IMR-90 (cell line): ENCODE measurements at regions not wholly inside any gene's neighbourhood (a gene's known extent, or its start where the extent isn't known, plus 50 kb on each side); places are given as distances from the start of the nearest gene placed in this dataset.

Source experiments
- ATAC-seq: fragments of 200-7000 bp; cut with Tn5 transposase; 2 replicates; pipeline ENCODE4 v1.9.1; 2020; ENCODE audit warnings: low read depth, mild to moderate bottlenecking, moderate library complexity
- BruUV-seq: library from RNA; stranded (reverse); fragments of 400-500 nt; replicated peaks from 2 replicates; lab custom pipeline; 2021; lab: Mats Ljungman, UMichigan
- CTCF ChIA-PET: fragments of 300-600 bp; formaldehyde crosslinking; extraction: SDS; loops from one replicate; lab custom pipeline; 2021; ENCODE audit warnings: antibody characterized with exemption; lab: Yijun Ruan, JAX
- POLR2A ChIA-PET: fragments of 300-600 bp; sonication (Branson Sonifier 250); formaldehyde crosslinking; loops from one replicate; lab custom pipeline; 2022; ENCODE audit warnings: antibody characterized with exemption; ENCODE audit not compliant: unreplicated experiment; lab: Charles Lee
- DNase-seq: peaks from one replicate; pipeline ENCODE4 v3.0.0; 2013
- H2AFZ ChIP-seq: replicated peaks from 2 replicates; pipeline ENCODE3; 2013; ENCODE audit warnings: low read length, mild to moderate bottlenecking; ENCODE audit not compliant: poor library complexity
- H2AK5ac ChIP-seq: 2 replicates; pipeline ENCODE4 v1.6.1; 2013; ENCODE audit warnings: low read depth, low read length, inconsistent platforms
- H2AK9ac ChIP-seq: replicated peaks from 2 replicates; pipeline ENCODE3; 2013; ENCODE audit warnings: mild to moderate bottlenecking, low read depth, low read length, moderate library complexity; ENCODE audit not compliant: poor library complexity
- H2BK120ac ChIP-seq: 2 replicates; pipeline ENCODE4 v1.6.1; 2013; ENCODE audit warnings: low read depth, low read length, inconsistent platforms
- H2BK15ac ChIP-seq: 3 replicates; pipeline ENCODE4 v1.6.1; 2013; ENCODE audit warnings: low read depth, low read length, inconsistent platforms
- H2BK20ac ChIP-seq: 2 replicates; pipeline ENCODE4 v1.6.1; 2013; ENCODE audit warnings: low read depth, mild to moderate bottlenecking, inconsistent platforms, low read length, moderate library complexity
- H2BK5ac ChIP-seq: 2 replicates; pipeline ENCODE4 v1.6.1; 2013; ENCODE audit warnings: mild to moderate bottlenecking, low read depth, low read length, inconsistent platforms; ENCODE audit not compliant: poor library complexity, severe bottlenecking
- H3K14ac ChIP-seq: replicated peaks from 2 replicates; pipeline ENCODE4 v1.6.1; 2013; ENCODE audit warnings: low read depth, low read length, inconsistent platforms
- H3K18ac ChIP-seq: 2 replicates; pipeline ENCODE4 v1.6.1; 2013; ENCODE audit warnings: low read depth, low read length, control low read depth
- H3K23ac ChIP-seq: 2 replicates; pipeline ENCODE4 v1.6.1; 2013; ENCODE audit warnings: low read depth, low read length, inconsistent platforms
- H3K27ac ChIP-seq: 2 replicates; pipeline ENCODE4 v1.5.1; 2013; ENCODE audit warnings: mild to moderate bottlenecking, control low read depth, low read length; ENCODE audit not compliant: insufficient read depth
- H3K27me3 ChIP-seq: 2 replicates; pipeline ENCODE4 v1.6.1; 2013; ENCODE audit warnings: low read length; ENCODE audit not compliant: control insufficient read depth, insufficient read depth
- H3K36me3 ChIP-seq: 2 replicates; pipeline ENCODE4 v1.6.1; 2013; ENCODE audit warnings: low read length, mixed read lengths; ENCODE audit not compliant: control insufficient read depth, insufficient read depth
- H3K4ac ChIP-seq: 2 replicates; pipeline ENCODE4 v1.6.1; 2013; ENCODE audit warnings: low read depth, low read length, inconsistent platforms
- H3K4me1 ChIP-seq: 2 replicates; pipeline ENCODE4 v1.6.1; 2013; ENCODE audit warnings: low read length, mixed read lengths; ENCODE audit not compliant: control insufficient read depth, insufficient read depth
- H3K4me2 ChIP-seq: 2 replicates; pipeline ENCODE4 v1.6.1; 2013; ENCODE audit warnings: low read depth, mild to moderate bottlenecking, control low read depth, low read length, moderate library complexity
- H3K4me3 ChIP-seq: 2 replicates; pipeline ENCODE4 v1.5.1; 2013; ENCODE audit warnings: low read depth, mild to moderate bottlenecking, control low read depth, low read length, moderate library complexity; ENCODE audit not compliant: insufficient read depth
- H3K56ac ChIP-seq: 2 replicates; pipeline ENCODE4 v1.6.1; 2013; ENCODE audit warnings: low read length, inconsistent platforms; ENCODE audit not compliant: insufficient read depth; ENCODE audit errors: extremely low read depth
- H3K79me1 ChIP-seq, 2 experiments: 2 replicates each; pipeline ENCODE4 v1.6.1; 2013; ENCODE audit warnings: low read length in 2 of 2, inconsistent platforms in 1 of 2, low read depth in 1 of 2
- H3K9ac ChIP-seq: 2 replicates; pipeline ENCODE4 v1.6.1; 2013; ENCODE audit warnings: low read depth, low read length, control low read depth
- H3K9me1 ChIP-seq: 2 replicates; pipeline ENCODE4 v1.6.1; 2013; ENCODE audit warnings: low read length, inconsistent platforms; ENCODE audit not compliant: insufficient read depth
- H3K9me3 ChIP-seq: 2 replicates; pipeline ENCODE4 v1.6.1; 2013; ENCODE audit warnings: low read length; ENCODE audit not compliant: control insufficient read depth, insufficient read depth
- H4K20me1 ChIP-seq: 2 replicates; pipeline ENCODE4 v1.6.1; 2013; ENCODE audit warnings: low read length, inconsistent platforms; ENCODE audit not compliant: insufficient read depth
- H4K5ac ChIP-seq: 2 replicates; pipeline ENCODE4 v1.6.1; 2013; ENCODE audit warnings: mild to moderate bottlenecking, low read depth, low read length, control low read depth
- H4K8ac ChIP-seq, 2 experiments: 2 replicates each; pipeline ENCODE4 v1.6.1; 2013; ENCODE audit warnings: low read depth in 2 of 2, low read length in 2 of 2, control low read depth in 1 of 2, inconsistent platforms in 1 of 2
- H4K91ac ChIP-seq: 2 replicates; pipeline ENCODE4 v1.6.1; 2013; ENCODE audit warnings: low read depth, low read length, inconsistent platforms; ENCODE audit not compliant: insufficient read depth
- BHLHE40 ChIP-seq: fragments of 150-350 bp; IDR thresholded peaks from 2 replicates; pipeline ENCODE4 v1.6.1; 2016; ENCODE audit warnings: mild to moderate bottlenecking, low read depth, low read length
- CEBPB ChIP-seq: IDR thresholded peaks from 2 replicates; pipeline ENCODE4 v1.6.1; 2012; ENCODE audit warnings: low read depth, low read length, improper control_type of control experiment
- CHD1 ChIP-seq: IDR thresholded peaks from 2 replicates; pipeline ENCODE4 v1.6.1; 2012; ENCODE audit warnings: low read depth, low read length, improper control_type of control experiment
- CTCF ChIP-seq: conservative IDR thresholded peaks from 2 replicates; pipeline ENCODE4 v1.5.1; 2012; ENCODE audit warnings: mild to moderate bottlenecking, low read depth, low read length, improper control_type of control experiment
- FOS ChIP-seq: fragments of 150-350 bp; IDR thresholded peaks from 2 replicates; pipeline ENCODE4 v1.6.1; 2016; ENCODE audit warnings: low read depth, low read length
- MAFK ChIP-seq: IDR thresholded peaks from 2 replicates; pipeline ENCODE4 v1.6.1; 2012; ENCODE audit warnings: low read depth, low read length, improper control_type of control experiment
- MXI1 ChIP-seq: IDR thresholded peaks from 2 replicates; pipeline ENCODE4 v1.6.1; 2012; ENCODE audit warnings: low read depth, mild to moderate bottlenecking, low read length, moderate library complexity, borderline replicate concordance
- NFE2L2 ChIP-seq: fragments of 150-350 bp; IDR thresholded peaks from 2 replicates; pipeline ENCODE4 v1.6.1; 2016; ENCODE audit warnings: low read depth, mild to moderate bottlenecking, low read length
- RAD21 ChIP-seq: IDR thresholded peaks from 2 replicates; pipeline ENCODE4 v1.6.1; 2012; ENCODE audit warnings: low read length, improper control_type of control experiment
- RCOR1 ChIP-seq: IDR thresholded peaks from 2 replicates; pipeline ENCODE4 v1.6.1; 2012; ENCODE audit warnings: mild to moderate bottlenecking, low read length, improper control_type of control experiment; ENCODE audit not compliant: insufficient replicate concordance
- RFX5 ChIP-seq: IDR thresholded peaks from 2 replicates; pipeline ENCODE4 v1.8.0; 2012; ENCODE audit warnings: low read depth, mild to moderate bottlenecking, low read length, moderate library complexity
- SMC3 ChIP-seq: fragments of 150-350 bp; IDR thresholded peaks from 2 replicates; pipeline ENCODE4 v1.6.1; 2016; ENCODE audit warnings: low read depth, mild to moderate bottlenecking, antibody characterized with exemption, low read length, moderate library complexity
- USF2 ChIP-seq: fragments of 150-350 bp; IDR thresholded peaks from 2 replicates; pipeline ENCODE4 v1.6.1; 2017; ENCODE audit warnings: mild to moderate bottlenecking, antibody characterized with exemption, low read length, low read depth
- WGBS, 2 experiments: methylation state at CpG; one replicate each; pipeline versions ENCODE4 v1.1.5 to v1.1.7; 2013; ENCODE audit warnings: missing lambda C conversion rate in 2 of 2; ENCODE audit not compliant: insufficient read length in 1 of 2; ENCODE audit errors: extremely low coverage in 2 of 2; 5-methylcytosine and 5-hydroxymethylcytosine counted together
- dilution Hi-C: fragments of 300-500 bp; cut with HindIII; formaldehyde crosslinking; loops from one replicate; pipeline ENCODE4 v1.14.3; 2018; ENCODE audit warnings: low sequenced_read_pairs; ENCODE audit not compliant: unreplicated experiment
- in situ Hi-C: fragments of 300-500 bp; cut with MboI; formaldehyde crosslinking; loops from 3 replicates; pipeline ENCODE4 v1.14.3; 2019; ENCODE audit warnings: low sequenced_read_pairs, inconsistent platforms, mixed read lengths
- intact Hi-C: fragments of 100-400 bp; cut with micrococcal nuclease; formaldehyde crosslinking; loops from 2 replicates; pipeline ENCODE4 v1.10.0; 2022

DNA sequence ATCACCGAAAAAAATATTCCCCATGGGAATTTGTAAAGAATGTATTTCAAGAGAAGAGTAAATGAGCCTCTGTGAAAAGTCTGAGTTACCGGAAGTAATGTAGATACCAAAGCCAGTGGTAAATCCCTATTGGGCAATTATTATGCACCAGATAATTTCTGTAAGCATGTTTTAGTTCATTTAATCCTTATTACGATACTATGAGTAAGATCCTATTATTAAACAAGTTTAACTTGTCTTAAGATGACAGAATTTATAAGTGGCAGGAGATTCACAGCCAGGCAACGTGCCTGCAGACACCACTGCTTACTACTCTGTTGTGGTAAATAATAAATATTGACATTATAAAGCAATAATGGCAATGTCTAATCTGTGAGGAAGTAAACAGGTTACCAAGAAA is 280.8 kb upstream of the RGPD4 start:
- no peaks in the 10 kb centered on the region for H3K9me3 ChIP-seq
- dilution Hi-C loops (no loop called here), in situ Hi-C loops (no loop called here), intact Hi-C loops (no loop called here)
- H2AK5ac ChIP-seq, result no peak overlapping the region
- H3K36me3 ChIP-seq, result no peaks in the 10 kb centered on the region
- CTCF ChIA-PET, result no interaction called here
- H2BK15ac ChIP-seq, result no peak overlapping the region
- H3K4ac ChIP-seq, result no peak overlapping the region
- H4K91ac ChIP-seq, result no peak overlapping the region
- H2AK9ac ChIP-seq, result no peak overlapping the region
- H2BK20ac ChIP-seq, result no peak overlapping the region
- WGBS, 2 experiments, result no CpG with 5 or more reads among the region's 4 CpGs
- no peaks in the 10 kb centered on the region for H4K20me1 ChIP-seq
- H4K5ac ChIP-seq, result no peak overlapping the region
- H3K4me2 ChIP-seq, result no peak overlapping the region
- no peaks in the 10 kb centered on the region for H3K9me1 ChIP-seq
- TF ChIP-seq MXI1 (no peak), SMC3 (no peak), NFE2L2 (no peak), FOS (no peak), CEBPB (no peak), CHD1 (no peak), RFX5 (no peak), BHLHE40 (no peak), RAD21 (no peak), CTCF (no peak), USF2 (no peak), RCOR1 (no peak), MAFK (no peak)
- POLR2A ChIA-PET, result no interaction called here
- no peak overlapping the region for H3K56ac ChIP-seq
- no peak overlapping the region for H2BK120ac ChIP-seq
- H3K27ac ChIP-seq, result no peak overlapping the region
- no peaks in the 10 kb centered on the region for H3K27me3 ChIP-seq
- DNase-seq, result no peak
- ATAC-seq, result no peak
- H3K4me1 ChIP-seq, result no peaks in the 10 kb centered on the region
- BruUV-seq, result no TSS peak
- H4K8ac ChIP-seq, result no peak overlapping the region
- H3K14ac ChIP-seq, result no peak overlapping the region
- H2BK5ac ChIP-seq, result no peak overlapping the region
- no peak overlapping the region for H3K9ac ChIP-seq
- H3K79me1 ChIP-seq, result no peaks in the 10 kb centered on the region
- H2AFZ ChIP-seq, result no peak overlapping the region
- no peak overlapping the region for H3K18ac ChIP-seq
- H3K23ac ChIP-seq, result no peak overlapping the region
- no peak overlapping the region for H3K4me3 ChIP-seq
